Glomerular visceral epithelial cell (primary cell): ENCODE measurements at regions not wholly inside any gene's neighbourhood (a gene's known extent, or its start where the extent isn't known, plus 50 kb on each side); places are given as distances from the start of the nearest gene placed in this dataset.
A peak's percentile ranks its signal among the peaks of the same experiment; 100 is the strongest.
"Not testable (repeated sequence)": the region's sequence is repeated elsewhere in the genome, so short reads cannot be mapped to it uniquely, and the experiment has no call there.

Experiments
- DNase-seq: peaks from one replicate; pipeline ENCODE4 v3.0.0-alpha.2; 2016; ENCODE audit errors: extremely low spot score

GRCh38 chr9:34907044-34907443 lies 51.0 kb upstream of the PHF24 start:
- no peak for DNase-seq

DNA sequence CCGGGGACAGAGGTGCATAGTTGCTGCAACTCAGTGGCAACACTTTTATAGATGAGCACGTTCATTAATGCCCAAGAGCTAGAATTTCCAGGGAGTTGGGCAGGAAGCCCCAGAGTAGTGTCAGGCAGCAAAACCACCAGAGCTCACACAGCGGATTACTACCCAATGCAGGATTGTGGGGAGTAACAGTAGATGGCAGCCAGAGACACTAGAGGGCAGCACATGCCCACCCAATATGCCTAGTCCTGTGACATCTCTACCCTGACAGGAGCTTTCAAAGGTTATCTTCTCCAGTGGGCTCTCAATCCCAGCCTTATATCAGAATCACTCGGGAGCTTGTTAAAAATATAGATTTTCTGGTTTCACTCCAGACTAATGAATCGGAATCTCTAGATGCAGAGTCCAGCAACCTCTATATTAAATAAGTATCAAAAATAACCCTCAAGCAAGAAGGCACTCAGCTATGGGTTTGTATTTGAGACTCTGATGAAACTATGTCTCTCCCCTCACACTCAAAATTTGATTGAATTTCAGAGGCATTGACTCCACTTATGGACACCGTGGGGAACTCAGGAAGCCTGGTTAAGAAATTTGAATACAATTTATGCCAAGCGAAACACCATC lies 58.4 kb upstream of the PHF24 start:
- DNase-seq: peak; percentile 77

DNA sequence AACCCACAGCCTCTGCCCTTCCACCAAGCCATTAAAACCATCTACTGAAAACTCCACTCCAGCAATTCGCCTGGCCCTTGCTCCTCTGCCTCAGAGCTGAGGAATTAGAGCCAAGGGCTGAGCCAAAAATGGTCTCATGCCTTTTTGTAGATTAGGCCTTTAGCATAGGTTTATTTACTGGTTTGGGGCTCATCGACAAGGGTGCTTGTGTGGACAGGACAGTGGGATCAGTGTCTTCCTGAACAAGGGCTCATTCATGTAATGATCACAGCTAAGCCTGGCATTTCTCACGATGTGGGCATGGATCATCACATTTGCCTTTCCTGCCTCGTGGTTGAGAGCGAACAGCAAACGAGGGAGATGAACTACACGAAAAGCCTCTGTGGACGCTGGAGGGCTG lies 59.2 kb upstream of the PHF24 start:
- no peak for DNase-seq

GRCh38 chr9:34896112-34896511 lies 62.0 kb upstream of the PHF24 start:
- DNase-seq: no peak

DNA sequence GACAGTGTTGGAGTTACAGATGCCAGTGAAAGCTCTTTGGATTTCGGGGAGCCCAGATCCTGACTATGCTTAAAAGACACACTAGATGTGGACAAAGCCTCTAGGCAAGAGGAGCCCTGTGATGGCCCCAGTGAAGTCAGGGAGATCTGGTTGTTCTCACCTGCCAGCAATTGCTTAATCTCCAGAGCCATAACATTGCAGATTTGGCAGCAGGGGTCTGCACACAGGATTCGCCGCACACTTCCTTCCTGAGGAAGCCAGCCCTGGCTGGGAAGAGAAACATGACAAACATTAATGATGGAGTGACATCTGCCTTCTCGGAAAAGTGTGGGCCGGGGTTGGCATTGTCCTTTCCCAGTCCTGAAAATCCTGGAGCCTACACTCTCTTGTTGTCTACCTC lies 65.2 kb upstream of the PHF24 start:
- no peak for DNase-seq

- DNase-seq: no peak
Observed at GRCh38 chr9:34891386-34891785, 66.7 kb upstream of the PHF24 start.

GRCh38 chr9:34887841-34888240 lies 70.2 kb upstream of the PHF24 start:
- DNase-seq: no peak

DNA sequence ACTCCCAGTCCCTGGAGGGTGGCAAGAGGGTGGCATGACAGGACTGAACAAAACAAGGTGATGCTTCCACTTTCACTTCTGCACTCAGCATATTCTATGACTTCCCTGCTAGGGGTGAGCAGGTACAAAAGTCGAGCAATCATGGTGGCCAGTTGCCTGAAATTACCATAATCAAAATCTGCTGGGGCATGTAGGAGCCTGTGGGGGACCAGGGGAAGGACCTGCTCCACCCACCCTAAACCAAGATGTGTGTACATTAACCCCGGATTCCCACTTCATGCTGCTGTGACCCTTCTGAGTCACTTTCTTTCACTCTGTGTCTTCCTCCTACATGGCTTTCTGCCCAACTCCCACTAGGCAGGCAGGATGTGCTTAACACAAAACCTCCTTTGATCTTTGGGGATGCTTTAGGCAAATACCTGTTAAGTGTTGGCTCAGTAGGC lies 73.3 kb upstream of the PHF24 start:
- DNase-seq: no peak

- no peak for DNase-seq
Observed at GRCh38 chr9:34876096-34876495, 82.0 kb upstream of the PHF24 start.

DNA sequence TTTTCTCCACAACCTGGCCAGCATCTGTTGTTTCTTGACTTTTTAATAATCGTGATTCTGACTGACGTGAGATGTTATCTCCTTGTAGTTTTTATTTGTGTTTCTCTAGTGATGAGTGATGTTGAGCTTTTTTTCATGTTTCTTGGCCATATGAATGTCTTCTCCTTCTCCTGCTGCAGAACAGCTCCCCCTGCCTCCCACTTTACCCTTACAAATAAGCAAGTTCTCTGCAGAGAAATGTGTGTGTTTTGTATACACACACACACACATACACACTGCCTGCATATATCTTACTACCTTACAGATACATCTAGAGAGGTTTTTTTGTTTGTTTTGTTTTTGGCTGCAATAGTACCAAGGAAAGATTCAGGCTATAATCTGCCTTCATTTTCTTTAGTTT lies 88.7 kb upstream of the PHF24 start:
- no peak for DNase-seq

- no peak for DNase-seq
Observed at GRCh38 chr9:34866614-34867013, 91.5 kb upstream of the PHF24 start.

DNA sequence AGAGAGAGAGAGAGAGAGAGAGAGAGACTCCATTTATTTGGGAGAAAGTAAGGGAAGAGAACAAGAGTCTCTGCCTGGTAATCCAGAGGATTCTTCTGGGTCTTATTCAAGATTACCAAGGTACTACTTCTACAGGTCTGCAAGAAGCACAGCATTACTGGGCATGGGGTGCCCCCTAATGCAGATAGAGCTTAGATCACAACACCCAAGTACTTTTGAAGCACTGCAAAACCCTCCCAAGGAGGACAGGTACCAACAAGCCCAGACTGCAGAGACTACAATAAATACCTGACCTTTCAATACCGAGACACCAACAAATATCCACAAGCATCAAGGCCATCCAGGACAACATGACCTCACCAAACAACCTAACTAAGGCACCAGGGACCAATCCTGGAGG lies 94.7 kb upstream of the PHF24 start:
- DNase-seq: no peak

- no peak for DNase-seq
Observed at GRCh38 chr9:34862836-34863235, 95.2 kb upstream of the PHF24 start.

GRCh38 chr9:34862043-34862442 lies 96.0 kb upstream of the PHF24 start:
- no peak for DNase-seq

GRCh38 chr9:34855016-34855415 lies 103.1 kb upstream of the PHF24 start:
- not testable (repeated sequence) for DNase-seq

DNA sequence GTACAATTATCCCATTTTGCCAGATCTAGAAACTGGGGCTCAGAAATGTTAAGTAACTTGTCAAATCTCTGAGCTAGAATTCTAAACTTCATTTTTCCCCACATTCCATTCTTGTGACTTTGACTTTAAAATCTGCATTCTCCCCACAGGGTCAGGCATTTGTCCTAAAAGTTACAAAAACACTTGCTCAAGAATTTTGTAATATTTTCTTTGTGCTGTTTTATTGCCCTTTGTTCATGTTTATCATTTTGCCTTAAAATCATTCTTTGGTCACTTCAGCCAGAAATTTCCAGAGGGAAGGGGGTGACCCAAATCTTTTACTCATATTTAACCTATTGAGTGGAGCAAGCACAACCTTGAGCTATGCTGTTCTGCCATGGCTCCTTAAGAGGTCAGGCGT lies 120.1 kb upstream of the CCL21 start:
- no peak for DNase-seq

DNA sequence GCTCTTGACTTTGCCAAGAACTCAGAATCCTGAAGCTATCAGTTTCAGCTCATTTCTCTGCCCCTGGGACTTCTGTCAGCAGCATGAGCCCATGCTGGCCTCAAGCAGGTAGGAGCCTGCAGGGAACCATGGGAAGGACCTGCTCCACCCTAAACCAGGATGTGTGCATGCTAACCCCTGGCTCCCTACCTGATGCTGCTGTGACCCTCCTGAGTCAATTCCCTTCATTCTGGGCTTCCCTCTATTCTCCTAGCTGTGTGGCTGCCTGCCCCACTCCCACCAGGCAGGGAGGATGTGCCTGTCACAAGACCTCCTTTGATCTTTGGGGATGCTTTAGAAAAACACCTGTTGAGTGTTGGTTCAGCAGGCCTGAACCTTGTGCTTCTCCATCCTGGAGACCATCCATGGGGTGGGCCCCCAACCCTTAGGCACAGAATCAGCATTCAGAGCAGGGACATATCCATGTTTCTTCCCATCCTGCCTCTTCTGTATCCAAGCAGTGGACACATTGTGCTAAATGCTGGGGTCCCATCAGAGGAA lies 117.1 kb upstream of the CCL21 start:
- DNase-seq: no peak

- DNase-seq: no peak
Observed at GRCh38 chr9:34825775-34826174, 115.8 kb upstream of the CCL21 start.

DNA sequence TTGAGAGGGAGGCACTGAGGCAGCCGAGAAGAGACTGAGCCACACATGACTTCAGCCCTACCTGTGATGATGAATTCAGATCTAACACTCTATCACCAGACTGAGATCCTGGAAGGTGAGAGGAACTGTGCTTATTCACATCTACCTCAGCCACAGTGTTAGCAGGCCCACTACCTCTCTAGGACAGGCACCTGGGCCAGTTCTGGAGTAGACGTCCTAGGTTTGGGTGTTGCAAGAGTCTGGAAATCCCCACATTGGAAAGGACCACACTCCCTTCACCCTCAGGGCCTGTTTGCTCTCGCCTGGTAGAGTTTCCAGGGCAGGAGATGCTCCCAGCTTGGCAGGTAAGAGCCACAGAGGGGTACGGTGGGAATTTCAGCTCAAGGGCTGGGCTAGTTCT lies 113.8 kb upstream of the CCL21 start:
- no peak for DNase-seq

DNA sequence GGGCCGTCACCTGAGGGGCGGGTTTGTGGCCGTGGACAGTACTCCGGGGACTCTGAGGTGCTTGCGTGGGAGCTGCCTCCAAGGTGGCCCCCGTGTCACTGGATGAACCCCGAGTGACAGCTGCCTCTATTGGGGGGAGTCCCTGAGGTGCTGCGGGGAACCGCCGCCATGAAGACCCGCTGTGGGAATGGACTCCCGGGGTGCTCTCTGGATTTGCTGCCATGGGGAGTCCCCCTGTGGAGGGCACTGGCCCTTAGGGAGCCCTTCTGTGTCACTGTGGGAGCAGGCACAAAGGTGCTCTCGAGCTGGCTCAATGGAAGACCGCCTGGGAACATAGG lies 100.2 kb upstream of the CCL21 start:
- no peak for DNase-seq

DNA sequence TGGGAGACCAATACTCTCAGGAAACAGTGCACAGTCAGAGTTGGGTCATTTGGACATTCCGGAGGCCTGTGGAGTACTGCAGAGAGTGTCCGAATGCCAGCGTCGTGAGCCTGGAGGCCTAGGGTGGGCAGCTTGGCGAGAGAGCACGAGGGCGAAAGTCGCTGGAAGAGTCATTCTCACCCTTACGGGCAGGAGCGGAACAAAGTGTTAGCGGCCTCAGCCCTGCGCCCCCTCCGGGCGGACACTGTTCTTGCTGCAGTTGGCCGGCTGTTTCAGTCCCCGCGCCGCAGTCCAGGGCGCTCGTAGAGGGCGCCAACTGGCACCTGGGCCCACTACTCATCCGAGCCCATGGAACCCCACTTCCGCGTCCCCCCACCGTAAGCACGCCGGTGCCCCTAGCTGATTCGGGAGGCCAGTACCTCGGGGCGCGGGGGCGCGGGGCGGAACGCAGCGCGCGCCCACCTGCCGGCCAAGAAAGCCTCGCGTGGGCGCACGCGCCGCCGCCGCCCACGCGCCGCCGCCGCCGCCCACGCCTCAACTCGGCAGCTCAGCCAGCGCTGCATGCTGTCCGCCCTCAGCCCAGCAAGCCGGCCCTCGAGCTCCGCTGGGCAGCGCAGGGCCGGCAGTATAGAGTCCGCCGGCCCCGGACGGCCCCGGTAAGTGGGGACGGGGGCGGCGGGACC lies 99.7 kb upstream of the CCL21 start:
- peak; percentile 1 for DNase-seq

DNA sequence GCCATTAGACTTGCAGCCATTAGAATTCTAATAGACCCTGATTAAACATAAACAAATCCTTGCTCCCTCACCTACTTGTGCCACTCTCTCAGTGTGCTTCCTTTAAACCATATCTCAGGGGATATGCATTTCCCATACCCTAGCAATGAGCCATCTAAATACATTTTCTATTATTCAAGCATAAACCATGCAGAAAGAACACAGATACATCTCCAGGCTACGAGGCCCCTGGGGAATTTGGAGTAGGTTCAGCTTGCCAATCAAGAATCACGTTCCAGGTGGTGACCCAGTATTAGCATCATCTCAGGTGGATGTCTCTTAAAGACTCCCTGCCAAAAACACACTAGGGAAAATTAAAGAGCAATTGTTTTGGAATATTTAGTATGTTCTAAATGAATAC lies 93.0 kb upstream of the CCL21 start:
- no peak for DNase-seq

DNA sequence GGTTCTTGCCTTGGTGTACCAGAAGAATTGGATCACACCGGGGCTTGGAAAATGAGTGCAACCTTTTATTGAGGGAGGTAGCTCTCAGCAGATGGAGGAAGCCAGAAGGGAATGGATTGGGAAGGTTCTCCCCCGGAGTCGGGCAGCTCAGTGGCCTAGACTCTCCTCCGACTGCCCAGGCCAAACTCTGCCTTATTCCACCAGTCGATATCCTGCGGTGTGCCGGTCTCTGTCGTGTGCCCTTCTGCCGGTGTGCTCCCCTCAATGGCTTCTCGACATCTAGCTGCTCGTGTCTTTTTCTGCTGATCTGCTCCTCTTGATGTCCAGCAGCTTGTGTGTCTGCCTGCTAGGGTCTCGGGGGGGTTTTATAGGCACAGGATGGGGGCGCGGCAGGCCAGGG lies 87.4 kb upstream of the CCL21 start:
- DNase-seq: no peak

DNA sequence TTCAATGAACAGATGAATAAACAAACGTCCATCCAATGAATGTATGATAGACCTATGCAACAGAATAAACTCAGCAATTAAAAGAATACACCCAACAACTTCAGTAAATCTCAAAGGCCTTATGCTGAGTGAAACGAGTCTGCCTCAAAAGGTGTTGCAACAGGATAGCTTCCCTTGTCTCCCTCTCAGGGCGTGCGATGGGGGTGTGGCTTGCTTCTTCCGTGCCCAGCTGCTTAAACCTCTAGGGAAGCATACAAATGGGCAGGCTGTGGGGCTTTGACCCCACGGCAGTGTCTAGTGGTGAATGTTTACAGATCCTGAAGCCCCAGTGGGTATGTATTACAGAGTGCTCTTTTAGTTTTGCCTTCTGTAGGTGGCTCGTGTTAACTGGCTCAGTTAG lies 87.0 kb upstream of the CCL21 start:
- DNase-seq: no peak
